ENCODE measurements at regions not wholly inside any gene's neighbourhood (a gene's known extent, or its start where the extent isn't known, plus 50 kb on each side); places are given as distances from the start of the nearest gene placed in this dataset.
A peak's percentile ranks its signal among the peaks of the same experiment; 100 is the strongest.
"Not testable (repeated sequence)": the region's sequence is repeated elsewhere in the genome, so short reads cannot be mapped to it uniquely, and the experiment has no call there.

DNA sequence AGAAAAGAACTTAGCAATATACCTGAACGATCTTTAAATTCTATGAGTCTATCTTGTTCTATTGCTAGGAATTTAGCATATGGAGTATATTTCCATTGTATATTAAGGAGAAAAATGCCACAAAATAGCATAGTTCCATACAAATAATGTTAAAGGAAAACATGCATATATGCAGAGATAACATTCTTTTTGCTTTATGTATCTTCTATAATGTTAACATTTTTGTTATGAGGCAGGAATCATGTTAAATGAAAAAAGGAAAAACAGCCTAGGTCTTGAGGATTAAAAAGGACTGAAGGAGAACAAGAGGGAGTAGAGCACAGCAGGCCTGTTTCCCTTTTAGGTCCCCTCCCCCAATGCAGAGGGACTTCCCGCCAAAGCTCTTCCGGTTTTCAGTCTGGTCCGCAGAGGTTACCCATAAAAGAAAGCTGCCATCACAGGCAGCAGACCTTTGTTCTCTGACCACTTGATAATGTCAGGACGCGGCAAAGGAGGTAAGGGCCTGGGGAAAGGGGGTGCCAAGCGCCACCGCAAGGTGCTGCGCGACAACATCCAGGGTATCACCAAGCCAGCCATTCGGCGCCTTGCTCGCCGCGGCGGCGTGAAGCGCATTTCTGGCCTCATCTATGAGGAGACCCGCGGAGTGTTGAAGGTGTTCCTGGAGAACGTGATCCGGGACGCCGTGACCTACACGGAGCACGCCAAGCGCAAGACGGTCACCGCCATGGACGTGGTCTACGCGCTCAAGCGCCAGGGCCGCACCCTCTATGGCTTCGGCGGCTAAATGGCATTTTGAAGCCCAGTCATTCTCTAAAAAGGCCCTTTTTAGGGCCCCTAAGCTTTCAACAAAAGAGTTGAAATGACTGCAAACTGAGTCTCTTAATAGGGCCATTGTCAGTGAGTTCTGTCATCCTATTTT, 108.4 kb upstream of the PRSS16 start:
- FAIRE-seq: no peak

- FAIRE-seq: no peak
Observed at GRCh38 chr6:27139756-27140579, 107.5 kb upstream of the PRSS16 start.

GRCh38 chr6:27140999-27141528, 106.4 kb upstream of the PRSS16 start:
- no peak for FAIRE-seq

DNA sequence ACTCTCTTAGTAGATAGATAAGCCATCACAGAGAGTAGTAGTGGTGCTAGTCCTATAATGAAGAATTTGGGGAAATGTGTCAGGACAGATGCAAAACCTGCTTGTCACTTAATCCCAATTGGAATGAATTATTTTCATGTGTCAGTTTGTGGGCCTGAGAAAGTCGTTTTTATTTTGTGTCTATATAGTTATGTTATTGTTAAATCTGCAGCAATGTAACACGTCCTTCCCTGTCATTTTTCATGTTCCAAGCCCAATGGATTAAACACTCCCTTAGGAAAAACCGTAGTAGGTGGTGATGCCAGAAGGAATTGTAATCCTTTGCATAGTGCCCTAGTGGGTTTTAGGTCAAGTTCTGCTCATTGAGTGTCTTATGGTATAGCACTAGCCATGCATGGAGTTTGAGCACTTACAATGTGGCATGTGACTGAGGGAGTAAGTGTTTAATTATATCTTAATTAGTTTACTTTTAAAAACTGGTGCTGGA, 105.9 kb upstream of the PRSS16 start:
- no peak for FAIRE-seq

GRCh38 chr6:27143020-27143388, 104.5 kb upstream of the PRSS16 start:
- not testable (repeated sequence) for FAIRE-seq

- no peak for FAIRE-seq
Observed at GRCh38 chr6:27143474-27144026, 104.0 kb upstream of the PRSS16 start.

DNA sequence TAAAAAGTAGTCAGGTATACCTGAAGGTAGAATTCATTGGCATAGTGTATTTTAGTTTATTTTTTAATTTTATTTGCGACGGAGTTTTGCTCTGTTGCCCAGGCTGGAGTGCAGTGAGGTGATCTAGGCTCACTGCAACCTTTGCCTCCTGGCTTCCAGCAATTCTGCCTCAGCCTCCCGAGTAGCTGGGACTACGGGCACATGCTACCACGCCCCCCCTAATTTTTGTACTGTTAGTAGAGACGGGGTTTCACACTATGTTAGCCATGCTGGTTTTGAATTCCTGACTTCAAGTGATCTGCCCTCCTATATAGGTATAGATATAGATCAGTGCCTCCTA, 102.8 kb upstream of the PRSS16 start:
- FAIRE-seq: no peak

DNA sequence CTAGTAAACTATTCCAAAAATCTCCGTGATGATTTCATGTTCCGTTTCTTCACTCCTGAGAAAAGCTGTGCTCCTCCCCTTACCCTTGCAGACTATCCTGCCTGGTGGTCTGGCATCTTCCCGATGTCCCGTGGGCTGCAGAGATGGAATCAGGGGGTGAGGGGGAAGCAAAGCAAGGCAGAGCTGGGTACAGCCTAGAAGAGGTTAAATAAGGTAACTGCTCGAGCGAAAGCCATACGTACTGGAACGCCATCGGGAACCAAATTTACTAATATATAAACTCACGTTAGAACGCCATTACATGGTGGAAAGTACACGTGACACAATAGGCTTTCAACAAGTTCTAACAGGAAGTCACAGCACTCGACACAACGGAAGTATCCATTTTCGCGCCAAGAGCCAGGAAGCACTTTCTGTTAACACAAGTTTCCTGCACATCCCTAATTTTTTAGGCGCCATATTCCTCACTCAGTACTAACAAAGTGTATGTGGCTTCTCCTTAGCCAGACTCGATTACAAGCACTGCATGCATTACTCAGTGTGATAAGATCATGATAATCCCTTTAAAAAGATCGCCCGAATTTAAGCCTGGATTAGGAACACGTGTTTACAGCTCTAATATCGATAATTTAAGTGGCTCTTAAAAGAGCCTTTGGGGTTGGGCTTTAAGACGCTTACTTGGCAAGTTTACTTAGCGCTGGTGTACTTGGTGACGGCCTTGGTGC, 101.6 kb upstream of the PRSS16 start:
- no peak for FAIRE-seq

DNA sequence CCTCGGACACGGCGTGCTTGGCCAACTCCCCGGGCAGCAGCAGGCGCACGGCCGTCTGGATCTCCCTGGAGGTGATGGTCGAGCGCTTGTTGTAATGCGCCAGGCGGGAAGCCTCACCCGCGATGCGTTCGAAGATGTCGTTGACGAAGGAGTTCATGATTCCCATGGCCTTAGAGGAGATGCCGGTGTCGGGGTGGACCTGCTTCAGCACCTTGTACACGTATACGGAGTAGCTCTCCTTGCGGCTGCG, 101.1 kb upstream of the PRSS16 start:
- FAIRE-seq: not testable (repeated sequence)

DNA sequence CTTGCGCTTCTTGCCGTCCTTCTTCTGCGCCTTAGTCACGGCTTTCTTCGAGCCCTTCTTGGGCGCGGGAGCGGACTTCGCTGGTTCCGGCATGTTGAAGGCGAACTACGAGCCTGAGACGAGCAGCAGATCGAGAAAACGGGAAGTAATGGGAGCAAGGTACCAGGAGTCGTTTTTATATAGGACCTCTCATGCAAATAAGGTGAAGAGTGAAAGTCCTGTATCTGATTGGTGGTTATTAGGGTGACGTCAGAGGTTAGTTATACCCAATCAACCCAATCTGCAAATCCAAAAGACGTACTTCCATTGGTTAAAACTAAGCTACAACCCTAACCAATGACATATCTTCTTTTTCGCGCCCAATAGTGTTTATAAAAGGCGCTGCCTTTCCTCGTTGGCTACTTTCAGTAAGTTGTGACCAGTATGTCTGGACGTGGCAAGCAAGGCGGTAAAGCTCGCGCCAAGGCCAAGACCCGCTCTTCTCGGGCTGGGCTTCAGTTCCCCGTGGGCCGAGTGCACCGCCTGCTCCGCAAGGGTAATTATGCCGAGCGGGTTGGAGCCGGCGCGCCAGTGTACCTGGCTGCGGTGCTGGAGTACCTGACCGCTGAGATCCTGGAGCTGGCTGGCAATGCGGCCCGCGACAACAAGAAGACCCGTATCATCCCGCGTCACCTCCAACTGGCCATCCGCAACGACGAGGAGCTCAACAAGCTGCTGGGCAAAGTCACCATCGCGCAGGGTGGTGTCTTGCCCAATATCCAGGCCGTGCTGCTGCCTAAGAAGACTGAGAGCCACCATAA, 100.6 kb upstream of the PRSS16 start:
- peak; percentile 85 for FAIRE-seq

- FAIRE-seq: no peak
Observed at GRCh38 chr6:27148404-27148795, 99.1 kb upstream of the PRSS16 start.

DNA sequence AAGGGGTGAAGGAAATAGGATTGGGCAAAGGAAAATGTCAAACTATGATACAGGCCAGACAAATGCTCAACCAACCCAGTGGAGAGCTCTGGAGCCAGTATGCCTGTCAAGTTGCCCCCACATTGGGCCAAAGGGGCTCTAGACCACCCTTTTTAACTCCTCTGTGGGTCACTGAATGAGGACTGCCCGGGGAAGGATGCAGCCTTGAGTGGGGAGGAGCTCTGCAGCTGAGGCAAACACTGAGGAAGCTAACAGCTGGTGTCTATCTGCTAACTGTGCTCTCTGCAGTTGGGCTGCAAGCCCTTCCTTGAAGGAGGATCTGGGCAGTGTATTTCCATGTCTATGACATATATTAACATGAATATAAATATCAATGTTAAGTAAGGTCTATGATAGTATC, 98.4 kb upstream of the PRSS16 start:
- no peak for FAIRE-seq

DNA sequence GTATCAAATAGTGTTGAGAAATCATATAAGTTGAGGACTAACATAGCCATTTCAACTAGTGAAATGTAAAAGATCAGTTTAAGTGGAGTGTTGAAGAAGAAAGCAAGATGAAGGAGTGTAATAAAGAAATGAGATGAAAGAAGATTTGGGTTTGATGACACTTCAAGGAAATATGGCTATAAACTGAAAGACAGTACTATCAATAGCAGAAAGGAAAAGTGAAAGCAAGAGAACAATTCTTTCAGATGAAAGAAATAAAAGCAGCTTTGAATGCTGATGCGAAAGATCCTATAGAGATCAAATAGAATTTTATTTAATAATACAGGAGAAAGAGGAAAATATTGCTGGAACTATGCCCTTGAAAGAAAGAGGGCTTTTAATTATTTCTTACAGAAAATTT, 92.8 kb upstream of the PRSS16 start:
- no peak for FAIRE-seq

GRCh38 chr6:27156874-27157458, 90.5 kb upstream of the PRSS16 start:
- FAIRE-seq: no peak

GRCh38 chr6:27157459-27158315, 89.8 kb upstream of the PRSS16 start:
- FAIRE-seq: no peak

DNA sequence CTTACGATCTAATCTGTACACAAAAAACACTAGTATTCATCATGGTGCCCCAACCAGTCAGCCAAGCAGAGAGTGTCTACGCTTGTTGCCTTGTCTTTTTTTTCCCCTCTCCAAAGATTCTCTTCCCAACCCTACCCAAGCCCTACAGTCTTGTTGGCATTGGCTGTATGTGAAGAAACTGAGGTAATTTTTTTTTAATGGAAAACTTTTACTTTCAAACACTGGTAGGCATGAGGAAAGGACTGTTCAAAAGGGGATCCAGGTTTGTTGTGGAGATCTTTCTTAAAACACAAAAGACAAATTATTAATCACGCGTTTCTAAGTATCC, 89.2 kb upstream of the PRSS16 start:
- no peak for FAIRE-seq

DNA sequence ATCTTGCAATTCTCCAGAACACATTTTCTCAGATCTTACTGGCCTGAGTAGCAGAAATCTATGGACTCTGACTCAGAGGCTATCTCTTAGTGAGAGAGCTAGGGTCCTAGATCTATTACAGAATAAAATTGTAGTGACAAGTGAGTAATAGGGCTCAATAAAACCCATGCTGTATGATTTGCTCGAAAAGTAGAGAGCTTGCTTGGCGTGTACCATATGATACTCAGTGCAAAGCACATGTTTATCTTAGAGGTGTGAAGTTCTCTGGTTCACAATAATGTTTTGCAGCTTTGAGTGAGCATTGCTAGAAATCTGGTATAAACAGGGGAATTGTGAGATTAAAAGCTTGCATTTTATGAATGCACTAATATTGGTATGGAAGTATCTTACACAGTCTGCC, 87.8 kb upstream of the PRSS16 start:
- FAIRE-seq: no peak

DNA sequence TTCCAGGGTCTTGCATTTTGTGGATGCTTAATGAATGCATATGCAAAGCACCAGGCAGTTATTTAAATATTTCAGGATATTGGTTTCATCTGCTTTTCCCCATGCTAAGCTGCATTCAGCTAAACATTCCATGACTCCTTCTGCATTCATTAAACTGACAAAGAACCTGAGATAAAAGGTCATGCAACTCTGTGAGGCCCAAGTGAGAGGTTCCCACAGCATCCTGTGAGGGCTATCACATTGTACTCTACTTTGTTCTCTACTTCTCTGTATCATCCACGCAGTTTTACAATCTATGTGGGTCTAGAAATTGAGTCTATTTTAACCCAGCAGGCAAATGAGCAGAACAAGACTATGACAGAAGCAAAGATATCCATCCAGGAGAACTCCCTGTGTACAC, 86.4 kb upstream of the PRSS16 start:
- no peak for FAIRE-seq

DNA sequence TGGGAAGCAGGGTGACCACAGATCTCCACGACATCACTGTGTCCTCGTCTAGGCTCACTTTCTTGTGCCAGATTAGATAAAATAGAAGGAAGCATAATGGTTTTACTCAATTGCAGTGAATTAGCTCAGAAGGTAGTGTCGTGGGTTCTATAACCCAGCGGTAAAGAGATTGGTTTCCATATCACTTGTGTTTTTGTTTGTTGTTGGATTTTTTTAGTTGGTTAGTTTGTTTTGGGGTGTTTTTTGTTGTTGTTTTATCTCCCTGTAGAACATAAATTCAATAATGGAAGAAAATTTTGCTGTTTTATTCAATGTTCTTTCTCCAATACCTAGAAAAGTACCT, 85.9 kb upstream of the PRSS16 start:
- no peak for FAIRE-seq

GRCh38 chr6:27161946-27162603, 85.4 kb upstream of the PRSS16 start:
- FAIRE-seq: peak; percentile 97

GRCh38 chr6:27163834-27164233, 83.7 kb upstream of the PRSS16 start:
- no peak for FAIRE-seq
